ENCODE measurements at regions not wholly inside any gene's neighbourhood (a gene's known extent, or its start where the extent isn't known, plus 50 kb on each side); places are given as distances from the start of the nearest gene placed in this dataset.

- TF ChIP-seq POLR2A (IDR thresholded peaks at IDR 0.05; ENCODE audit: low read length) (no peak), GATA1 (IDR thresholded peaks at IDR 0.05; ENCODE audit: low read depth, low read length) (no peak)
Measured at GRCh38 chr1:235057385-235058306, 71.0 kb downstream of the TOMM20 start.
